NCI-H69 (cell line): ENCODE measurements at regions not wholly inside any gene's neighbourhood (a gene's known extent, or its start where the extent isn't known, plus 50 kb on each side); places are given as distances from the start of the nearest gene placed in this dataset.
"Not testable (repeated sequence)": the region's sequence is repeated elsewhere in the genome, so short reads cannot be mapped to it uniquely, and the experiment has no call there.

Source experiments
- DNase-seq: peaks from one replicate; lab custom pipeline; 2025; lab: John Stamatoyannopoulos, UW

GRCh38 chr13:61215116-61215515 is 200.5 kb downstream of the PCDH20 start:
- DNase-seq = no peak

- DNase-seq = no peak
Measured at GRCh38 chr13:61214551-61214950, 201.1 kb downstream of the PCDH20 start.

- not testable (repeated sequence) for DNase-seq
Measured at GRCh38 chr13:61205898-61206297, 209.8 kb downstream of the PCDH20 start.

- no peak for DNase-seq
Measured at GRCh38 chr13:61204025-61204424, 211.6 kb downstream of the PCDH20 start.

- DNase-seq = peak; percentile 48
Measured at GRCh38 chr13:61202042-61202441, 213.6 kb downstream of the PCDH20 start.

GRCh38 chr13:61192826-61193225 is 222.8 kb downstream of the PCDH20 start:
- DNase-seq = peak; percentile 27

GRCh38 chr13:61188057-61188456 is 227.6 kb downstream of the PCDH20 start:
- no peak for DNase-seq

GRCh38 chr13:61187471-61187870 is 228.2 kb downstream of the PCDH20 start:
- peak; percentile 65 for DNase-seq

GRCh38 chr13:61183670-61184069 is 232.0 kb downstream of the PCDH20 start:
- peak; percentile 33 for DNase-seq

GRCh38 chr13:61180234-61180633 is 235.4 kb downstream of the PCDH20 start:
- DNase-seq = peak; percentile 39

- DNase-seq = no peak
Measured at GRCh38 chr13:61179741-61180140, 235.9 kb downstream of the PCDH20 start.

- peak; percentile 81 for DNase-seq
Measured at GRCh38 chr13:61170856-61171255, 244.8 kb downstream of the PCDH20 start.

- DNase-seq = no peak
Measured at GRCh38 chr13:61162636-61163035, 253.0 kb downstream of the PCDH20 start.

- no peak for DNase-seq
Measured at GRCh38 chr13:61162106-61162505, 253.5 kb downstream of the PCDH20 start.

GRCh38 chr13:61156753-61157152 is 258.9 kb downstream of the PCDH20 start:
- DNase-seq = no peak

GRCh38 chr13:61151062-61151461 is 264.6 kb downstream of the PCDH20 start:
- DNase-seq = no peak

- DNase-seq = no peak
Measured at GRCh38 chr13:61149331-61149730, 266.3 kb downstream of the PCDH20 start.

- DNase-seq = no peak
Measured at GRCh38 chr13:61148691-61149315, 266.8 kb downstream of the PCDH20 start.

GRCh38 chr13:61148211-61148610 is 267.4 kb downstream of the PCDH20 start:
- no peak for DNase-seq

GRCh38 chr13:61146571-61146970 is 269.1 kb downstream of the PCDH20 start:
- no peak for DNase-seq

- DNase-seq = no peak
Measured at GRCh38 chr13:61146158-61146557, 269.5 kb downstream of the PCDH20 start.

- DNase-seq = peak; percentile 13
Measured at GRCh38 chr13:61144834-61145593, 270.6 kb downstream of the PCDH20 start.

GRCh38 chr13:61144301-61144700 is 271.3 kb downstream of the PCDH20 start:
- no peak for DNase-seq

GRCh38 chr13:61142506-61142905 is 273.1 kb downstream of the PCDH20 start:
- DNase-seq = peak; percentile 60
